Transverse colon (tissue), 4 donors: ENCODE measurements at regions not wholly inside any gene's neighbourhood (a gene's known extent, or its start where the extent isn't known, plus 50 kb on each side); places are given as distances from the start of the nearest gene placed in this dataset.
"Not testable (repeated sequence)": the region's sequence is repeated elsewhere in the genome, so short reads cannot be mapped to it uniquely, and the experiment has no call there.

Experiments used
- POLR2A ChIP-seq: fragments of 450-650 bp; IDR thresholded peaks from one replicate; pipeline ENCODE4 v1.6.1; 2016; ENCODE audit warnings: antibody characterized with exemption, mild to moderate bottlenecking, moderate library complexity
- POLR2AphosphoS5 ChIP-seq, 3 donors: sonication (generic); formaldehyde crosslinking; IDR thresholded peaks; one replicate each; pipeline ENCODE4 v1.6.1; 2016; ENCODE audit warnings: antibody characterized with exemption in 3 of 3
- TF ChIP-seq, protein P1 (sequence below), 5 experiments: fragments of 200-600 bp in 3 of 5; fragments of 450-650 bp in 2 of 5; sonication (generic) in 3 of 5; IDR thresholded peaks; 1 replicate in 2 of 5; 2 replicates in 3 of 5; pipeline ENCODE4 v1.5.1; 2016 to 2017; ENCODE audit warnings: antibody characterized with exemption in 5 of 5, inconsistent platforms in 3 of 5, mild to moderate bottlenecking in 2 of 5, moderate library complexity in 1 of 5

GRCh38 chrX:119296973-119297372 lies 60.9 kb downstream of the PGRMC1 start:
- TF ChIP-seq, protein P1, sequence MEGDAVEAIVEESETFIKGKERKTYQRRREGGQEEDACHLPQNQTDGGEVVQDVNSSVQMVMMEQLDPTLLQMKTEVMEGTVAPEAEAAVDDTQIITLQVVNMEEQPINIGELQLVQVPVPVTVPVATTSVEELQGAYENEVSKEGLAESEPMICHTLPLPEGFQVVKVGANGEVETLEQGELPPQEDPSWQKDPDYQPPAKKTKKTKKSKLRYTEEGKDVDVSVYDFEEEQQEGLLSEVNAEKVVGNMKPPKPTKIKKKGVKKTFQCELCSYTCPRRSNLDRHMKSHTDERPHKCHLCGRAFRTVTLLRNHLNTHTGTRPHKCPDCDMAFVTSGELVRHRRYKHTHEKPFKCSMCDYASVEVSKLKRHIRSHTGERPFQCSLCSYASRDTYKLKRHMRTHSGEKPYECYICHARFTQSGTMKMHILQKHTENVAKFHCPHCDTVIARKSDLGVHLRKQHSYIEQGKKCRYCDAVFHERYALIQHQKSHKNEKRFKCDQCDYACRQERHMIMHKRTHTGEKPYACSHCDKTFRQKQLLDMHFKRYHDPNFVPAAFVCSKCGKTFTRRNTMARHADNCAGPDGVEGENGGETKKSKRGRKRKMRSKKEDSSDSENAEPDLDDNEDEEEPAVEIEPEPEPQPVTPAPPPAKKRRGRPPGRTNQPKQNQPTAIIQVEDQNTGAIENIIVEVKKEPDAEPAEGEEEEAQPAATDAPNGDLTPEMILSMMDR (IDR thresholded peaks at IDR 0.05): not testable (repeated sequence)
- TF ChIP-seq POLR2AphosphoS5 (IDR thresholded peaks at IDR 0.05); POLR2A: not testable (repeated sequence)
